H9 (cell line): ENCODE measurements at regions not wholly inside any gene's neighbourhood (a gene's known extent, or its start where the extent isn't known, plus 50 kb on each side); places are given as distances from the start of the nearest gene placed in this dataset.

ENCODE experiments used
- DNase-seq: peaks from one replicate; pipeline ENCODE4 v3.0.0-alpha.2; 2017
- H2AFZ ChIP-seq: one replicate; pipeline ENCODE4 v1.6.1; 2013; ENCODE audit warnings: mild to moderate bottlenecking, low read length, control low read depth, moderate library complexity
- H2AK5ac ChIP-seq: 2 replicates; pipeline ENCODE4 v1.6.1; 2013; ENCODE audit warnings: low read length, control low read depth, mixed read lengths; ENCODE audit not compliant: insufficient read length
- H2BK120ac ChIP-seq: one replicate; pipeline ENCODE4 v1.6.1; 2013; ENCODE audit warnings: low read depth, mild to moderate bottlenecking, low read length, control low read depth, inconsistent platforms; ENCODE audit not compliant: poor library complexity, severe bottlenecking
- H2BK12ac ChIP-seq: 2 replicates; pipeline ENCODE4 v1.6.1; 2013; ENCODE audit warnings: low read length, control low read depth, mixed read lengths, low read depth; ENCODE audit not compliant: insufficient read length
- H2BK15ac ChIP-seq: 2 replicates; pipeline ENCODE4 v1.6.1; 2013; ENCODE audit warnings: low read depth, low read length, control low read depth
- H2BK20ac ChIP-seq: one replicate; pipeline ENCODE4 v1.6.1; 2013; ENCODE audit warnings: low read depth, mild to moderate bottlenecking, low read length, control low read depth, inconsistent platforms; ENCODE audit not compliant: poor library complexity, severe bottlenecking
- H2BK5ac ChIP-seq: 2 replicates; pipeline ENCODE4 v1.6.1; 2013; ENCODE audit warnings: low read length, control low read depth, mixed read lengths; ENCODE audit not compliant: insufficient read length
- H3K14ac ChIP-seq: 2 replicates; pipeline ENCODE4 v1.6.1; 2013; ENCODE audit warnings: low read length, control low read depth; ENCODE audit not compliant: insufficient read depth
- H3K18ac ChIP-seq: 2 replicates; pipeline ENCODE4 v1.6.1; 2013; ENCODE audit warnings: low read depth, mild to moderate bottlenecking, mixed read lengths, low read length, control low read depth; ENCODE audit not compliant: insufficient read length
- H3K23ac ChIP-seq: 2 replicates; pipeline ENCODE4 v1.6.1; 2013; ENCODE audit warnings: low read length, control low read depth, mixed read lengths, low read depth; ENCODE audit not compliant: insufficient read length
- H3K23me2 ChIP-seq: 2 replicates; pipeline ENCODE4 v1.6.1; 2013; ENCODE audit warnings: low read depth, mild to moderate bottlenecking, mixed read lengths, low read length, control low read depth; ENCODE audit not compliant: insufficient read length, poor library complexity, severe bottlenecking
- H3K27ac ChIP-seq: 2 replicates; pipeline ENCODE4 v1.5.1; 2013; ENCODE audit warnings: low read length, control low read depth, mixed read lengths, low read depth; ENCODE audit not compliant: insufficient read length
- H3K27me3 ChIP-seq: 2 replicates; pipeline ENCODE4 v1.6.1; 2013; ENCODE audit warnings: low read length, control low read depth, inconsistent platforms; ENCODE audit not compliant: insufficient read depth
- H3K4ac ChIP-seq: 2 replicates; pipeline ENCODE4 v1.6.1; 2013; ENCODE audit warnings: low read depth, mild to moderate bottlenecking, control low read depth, inconsistent platforms, low read length, moderate library complexity
- H3K4me1 ChIP-seq: 2 replicates; pipeline ENCODE4 v1.6.1; 2013; ENCODE audit warnings: low read length, control low read depth, inconsistent platforms; ENCODE audit not compliant: insufficient read depth
- H3K4me2 ChIP-seq: 2 replicates; pipeline ENCODE4 v1.6.1; 2013; ENCODE audit warnings: low read length, control low read depth, mixed read lengths; ENCODE audit not compliant: insufficient read length, insufficient read depth
- H3K56ac ChIP-seq: 2 replicates; pipeline ENCODE4 v1.6.1; 2013; ENCODE audit warnings: low read depth, mild to moderate bottlenecking, mixed read lengths, low read length, control low read depth; ENCODE audit not compliant: insufficient read length
- H3K79me1 ChIP-seq: 2 replicates; pipeline ENCODE4 v1.6.1; 2013; ENCODE audit warnings: low read depth, mild to moderate bottlenecking, moderate library complexity, low read length, control low read depth, inconsistent platforms; ENCODE audit not compliant: insufficient read depth, poor library complexity, severe bottlenecking
- H3K79me2 ChIP-seq: 2 replicates; pipeline ENCODE4 v1.6.1; 2013; ENCODE audit warnings: low read length, control low read depth, inconsistent platforms; ENCODE audit not compliant: insufficient read depth
- H3K9ac ChIP-seq: 2 replicates; pipeline ENCODE4 v1.6.1; 2013; ENCODE audit warnings: low read length, control low read depth, mixed read lengths; ENCODE audit not compliant: insufficient read length; ENCODE audit errors: extremely low read depth
- H3K9me3 ChIP-seq: one replicate; pipeline ENCODE4 v1.6.1; 2013; ENCODE audit warnings: low read depth, low read length, inconsistent platforms; ENCODE audit not compliant: control insufficient read depth
- H3T11ph ChIP-seq: one replicate; pipeline ENCODE4 v1.6.1; 2013; ENCODE audit warnings: mild to moderate bottlenecking, low read length, control low read depth, inconsistent platforms
- H4K20me1 ChIP-seq: one replicate; pipeline ENCODE4 v1.6.1; 2013; ENCODE audit not compliant: control insufficient read depth, insufficient read length, insufficient read depth
- H4K5ac ChIP-seq: 2 replicates; pipeline ENCODE4 v1.6.1; 2013; ENCODE audit warnings: low read depth, mild to moderate bottlenecking, mixed read lengths, low read length, control low read depth; ENCODE audit not compliant: insufficient read length
- H4K8ac ChIP-seq: replicated peaks from 2 replicates; pipeline ENCODE4 v1.6.1; 2013; ENCODE audit warnings: low read length, control low read depth, mixed read lengths, low read depth; ENCODE audit not compliant: insufficient read length
- H4K91ac ChIP-seq: 2 replicates; pipeline ENCODE4 v1.6.1; 2013; ENCODE audit warnings: low read depth, mild to moderate bottlenecking, moderate library complexity, mixed read lengths, low read length, control low read depth; ENCODE audit not compliant: insufficient read length
- H3K27ac Mint-ChIP-seq, 3 experiments: 2 replicates in 2 of 3; 3 replicates in 1 of 3; pipeline ENCODE4 v1.8.0; 2020 to 2021; ENCODE audit warnings: mixed read lengths in 3 of 3, mild to moderate bottlenecking in 1 of 3, moderate library complexity in 1 of 3
- H3K27me3 Mint-ChIP-seq: 2 replicates; pipeline ENCODE4 v1.8.0; 2021; ENCODE audit warnings: low read depth, mild to moderate bottlenecking, moderate library complexity, mixed read lengths
- H3K36me3 Mint-ChIP-seq, 3 experiments: 2 replicates in 2 of 3; 3 replicates in 1 of 3; pipeline ENCODE4 v1.8.0; 2020 to 2021; ENCODE audit warnings: low read depth in 3 of 3, mixed read lengths in 3 of 3; ENCODE audit not compliant: insufficient read depth in 1 of 3
- H3K4me1 Mint-ChIP-seq, 2 experiments: 2 replicates each; pipeline ENCODE4 v1.8.0; 2020; ENCODE audit warnings: mixed read lengths in 2 of 2
- H3K4me3 Mint-ChIP-seq, 2 experiments: 2 replicates in 1 of 2; 3 replicates in 1 of 2; pipeline ENCODE4 v1.8.0; 2020 to 2021; ENCODE audit warnings: mild to moderate bottlenecking in 2 of 2, mixed read lengths in 2 of 2, moderate library complexity in 1 of 2
- H3K9me3 Mint-ChIP-seq, 2 experiments: 2 replicates in 1 of 2; 3 replicates in 1 of 2; pipeline ENCODE4 v1.8.0; 2020; ENCODE audit warnings: mild to moderate bottlenecking in 2 of 2, mixed read lengths in 2 of 2, moderate library complexity in 1 of 2
- CTCF ChIP-seq: fragments of 200-600 bp; sonication (generic); conservative IDR thresholded peaks from 3 replicates; pipeline ENCODE4 v1.8.0; 2021; ENCODE audit warnings: antibody characterized with exemption, mild to moderate bottlenecking
- WGBS: extraction: QIAGEN DNeasy Blood & Tissue Kit; methylation state at CpG from one replicate; pipeline ENCODE4 v1.1.7; 2013; ENCODE audit warnings: missing lambda C conversion rate, low lambda C conversion rate, mixed read lengths; ENCODE audit not compliant: insufficient read length; ENCODE audit errors: extremely low coverage; 5-methylcytosine and 5-hydroxymethylcytosine counted together

- no peak overlapping the region for H2BK20ac ChIP-seq
- no peak overlapping the region for H3K27ac ChIP-seq
- no peak overlapping the region for H3K56ac ChIP-seq
- H4K91ac ChIP-seq, result no peak overlapping the region
- no peaks in the 10 kb centered on the region for H4K20me1 ChIP-seq
- H3K4me2 ChIP-seq, result no peak overlapping the region
- H3K27me3 ChIP-seq, result no peaks in the 10 kb centered on the region
- no peak overlapping the region for H2BK120ac ChIP-seq
- H3K23ac ChIP-seq, result no peak overlapping the region
- H2BK5ac ChIP-seq, result no peak overlapping the region
- no peak overlapping the region for H2AFZ ChIP-seq
- H3K9ac ChIP-seq, result no peak overlapping the region
- TF ChIP-seq CTCF, result peak; percentile 79
- H3T11ph ChIP-seq, result no peak overlapping the region
- Mint-ChIP-seq H3K4me1 (peaks cover 0 to 2% of the 10 kb centered on the region in 2 experiments; a peak in 2 of 4 replicates), H3K4me3 (no peak overlapping the region), H3K27me3 (no peaks in the 10 kb centered on the region), H3K27ac (no peak overlapping the region), H3K9me3 (no peaks in the 10 kb centered on the region), H3K36me3 (no peaks in the 10 kb centered on the region)
- H3K18ac ChIP-seq, result no peak overlapping the region
- H3K4me1 ChIP-seq, result no peaks in the 10 kb centered on the region
- H4K5ac ChIP-seq, result no peak overlapping the region
- no peak overlapping the region for H2AK5ac ChIP-seq
- no peaks in the 10 kb centered on the region for H3K79me2 ChIP-seq
- WGBS, result no CpG with 5 or more reads among the region's 2 CpGs
- no peaks in the 10 kb centered on the region for H3K23me2 ChIP-seq
- no peak overlapping the region for H2BK15ac ChIP-seq
- DNase-seq, result peak; percentile 51
- no peaks in the 10 kb centered on the region for H3K79me1 ChIP-seq
- no peaks in the 10 kb centered on the region for H3K9me3 ChIP-seq
- no peak overlapping the region for H3K4ac ChIP-seq
- no peak overlapping the region for H4K8ac ChIP-seq
- no peak overlapping the region for H3K14ac ChIP-seq
- no peak overlapping the region for H2BK12ac ChIP-seq
Observed at GRCh38 chr2:52976143-52976949, 791.3 kb upstream of the CHAC2 start.
